ENCODE measurements at regions not wholly inside any gene's neighbourhood (a gene's known extent, or its start where the extent isn't known, plus 50 kb on each side); places are given as distances from the start of the nearest gene placed in this dataset.
A peak's percentile ranks its signal among the peaks of the same experiment; 100 is the strongest.

- DNase-seq, result no peak
Measured at GRCh38 chr2:145495590-145495989, 975.7 kb upstream of the ZEB2 start.

- DNase-seq, result no peak
Measured at GRCh38 chr2:145494441-145494840, 974.5 kb upstream of the ZEB2 start.

- DNase-seq, result no peak
Measured at GRCh38 chr2:145488571-145488970, 968.7 kb upstream of the ZEB2 start.

GRCh38 chr2:145484448-145485097, 964.7 kb upstream of the ZEB2 start:
- DNase-seq, result peak; percentile 78

- DNase-seq, result no peak
Measured at GRCh38 chr2:145483854-145484253, 963.9 kb upstream of the ZEB2 start.

DNA sequence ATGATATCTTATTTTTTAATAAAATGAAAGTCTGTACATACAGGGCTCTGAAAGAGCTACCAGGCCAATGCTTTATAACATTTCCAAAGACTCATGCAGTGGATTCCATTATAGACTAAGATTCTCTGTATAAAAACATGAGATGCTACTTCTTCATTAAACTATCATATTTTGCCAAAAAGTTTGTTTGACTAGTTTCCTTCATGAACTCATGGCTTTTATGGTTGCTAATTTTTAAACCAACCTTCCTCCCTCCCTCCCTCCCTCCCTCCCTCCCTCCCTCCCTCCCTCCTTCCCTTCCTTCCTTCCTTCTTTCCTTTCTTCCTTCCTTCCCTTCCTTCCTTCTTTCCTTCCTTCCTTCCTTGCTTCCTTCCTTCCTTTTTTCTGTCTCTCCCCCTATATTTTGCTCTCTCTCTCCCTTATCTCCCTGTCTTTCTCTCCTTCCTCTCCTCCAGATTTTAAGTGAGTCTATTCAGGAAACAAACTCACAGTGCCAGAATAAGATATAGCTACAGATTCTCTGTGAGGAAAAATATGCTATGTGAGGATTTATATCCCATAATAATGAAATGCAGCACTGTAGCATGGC, 961.5 kb upstream of the ZEB2 start:
- no peak for DNase-seq

DNA sequence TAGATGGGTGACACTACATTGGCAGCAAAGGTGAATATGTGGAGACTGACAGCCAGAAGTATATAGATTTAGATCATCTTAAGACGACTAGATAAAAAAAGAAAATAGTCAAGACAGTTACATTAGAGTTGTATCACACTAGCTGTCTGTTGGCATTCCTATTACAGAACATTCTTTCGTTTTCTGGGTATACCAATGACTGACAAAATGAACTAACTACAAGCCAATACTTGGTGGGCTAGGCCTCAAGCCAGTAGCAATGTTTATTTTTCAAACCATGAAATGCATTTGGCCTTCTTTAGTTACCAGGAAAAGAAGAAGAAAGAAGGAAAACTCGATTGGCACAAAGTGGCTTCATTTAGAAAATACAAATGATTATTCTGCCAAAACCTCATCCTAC, 944.9 kb upstream of the ZEB2 start:
- DNase-seq, result no peak

DNA sequence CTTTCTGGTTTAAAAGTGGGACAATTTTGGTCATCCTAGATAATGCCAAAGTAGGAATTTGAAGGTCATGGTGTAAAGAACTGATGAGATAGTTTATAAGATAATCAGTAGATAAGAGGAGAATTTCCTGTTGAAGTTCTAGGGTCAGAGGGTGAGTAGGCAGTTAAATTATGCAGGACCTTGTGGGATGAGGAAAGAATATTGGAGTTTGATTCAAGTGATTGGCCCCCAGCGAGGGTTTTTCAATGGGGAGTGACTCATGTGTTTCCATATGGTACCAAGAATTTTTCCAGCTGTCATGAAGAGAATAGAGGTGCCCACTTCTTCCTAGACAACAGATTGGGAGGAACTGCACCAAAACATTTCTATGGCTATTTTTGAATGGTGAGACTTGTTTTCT, 940.2 kb upstream of the ZEB2 start:
- DNase-seq, result no peak

DNA sequence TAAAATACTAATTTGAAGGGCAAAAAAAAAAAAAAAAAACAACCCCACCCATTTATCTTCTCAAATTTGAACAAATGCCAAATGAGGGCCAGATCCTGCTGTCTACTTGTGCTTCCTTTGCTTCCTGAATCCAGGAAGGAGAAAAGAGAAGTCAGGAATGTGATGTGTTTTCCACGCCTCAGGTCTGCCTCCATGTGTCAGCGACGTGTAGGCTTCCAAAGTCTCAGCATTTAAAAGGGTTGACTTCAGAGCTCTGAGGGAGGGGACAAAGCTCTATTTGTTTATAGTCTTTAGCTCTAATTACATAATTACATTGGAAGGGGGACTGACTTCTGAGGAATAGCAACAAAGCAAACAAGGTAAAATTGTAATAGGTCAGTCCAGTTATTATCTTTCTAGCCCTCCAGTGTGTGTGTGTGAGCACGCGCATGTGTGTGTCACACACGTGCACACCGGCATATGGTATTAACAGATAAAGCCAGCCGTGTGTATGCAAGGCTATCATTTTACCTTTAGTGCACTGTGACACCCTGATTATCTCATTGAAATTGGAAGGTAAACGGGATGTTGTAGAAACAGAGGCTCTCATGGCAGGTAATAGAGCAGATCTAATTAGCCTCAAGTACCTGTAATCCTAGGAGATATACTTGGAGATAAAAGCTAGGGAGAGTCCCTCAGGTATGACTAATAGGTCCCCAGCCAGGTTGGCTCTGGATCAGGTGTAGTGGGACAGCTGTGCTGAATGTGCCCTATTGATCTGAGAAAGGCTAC, 911.4 kb upstream of the ZEB2 start:
- DNase-seq, result no peak

- DNase-seq, result no peak
Measured at GRCh38 chr2:145423809-145424208, 903.9 kb upstream of the ZEB2 start.

DNA sequence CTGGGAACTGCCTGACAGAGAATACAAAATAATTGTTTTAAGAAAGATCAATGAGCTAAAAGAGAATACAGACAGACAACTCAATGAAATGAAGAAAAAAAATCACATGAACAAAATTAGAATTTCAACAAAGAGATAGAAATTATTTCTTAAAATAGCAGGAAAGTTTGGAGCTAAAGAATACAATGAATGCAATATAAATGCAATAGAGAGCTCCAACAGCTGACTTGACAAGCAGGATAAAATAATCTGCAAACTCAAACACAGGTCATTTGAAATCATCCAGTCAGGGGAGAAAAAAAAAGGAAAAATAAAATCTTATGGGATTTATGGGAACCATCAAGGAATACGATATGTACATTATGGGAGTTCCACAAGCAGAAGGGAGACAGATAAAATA, 902.7 kb upstream of the ZEB2 start:
- DNase-seq, result no peak

GRCh38 chr2:145421841-145422240, 901.9 kb upstream of the ZEB2 start:
- no peak for DNase-seq

DNA sequence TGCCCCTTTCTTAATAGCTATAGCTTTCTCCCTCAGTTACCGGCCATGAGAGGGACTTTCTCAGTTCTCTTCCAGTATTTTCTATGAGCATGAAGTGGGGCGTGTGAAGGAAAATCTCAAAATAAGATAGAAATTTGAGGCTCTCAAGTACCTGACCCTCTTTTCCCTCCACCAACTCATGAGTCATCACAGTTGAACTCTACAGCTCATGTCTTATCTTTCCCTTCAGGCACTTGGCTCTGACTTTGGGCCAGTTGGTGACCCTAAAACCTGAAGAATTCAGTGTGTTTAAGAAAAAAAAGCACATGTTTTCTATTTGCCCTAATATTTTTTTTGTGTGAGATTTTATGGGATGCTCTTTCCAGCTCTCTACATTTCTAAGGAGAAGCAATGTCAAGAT, 896.7 kb upstream of the ZEB2 start:
- DNase-seq, result peak; percentile 76

- no peak for DNase-seq
Measured at GRCh38 chr2:145415151-145415550, 895.2 kb upstream of the ZEB2 start.

GRCh38 chr2:145413261-145414030, 893.5 kb upstream of the ZEB2 start:
- DNase-seq, result no peak

- DNase-seq, result no peak
Measured at GRCh38 chr2:145412155-145412554, 892.2 kb upstream of the ZEB2 start.

DNA sequence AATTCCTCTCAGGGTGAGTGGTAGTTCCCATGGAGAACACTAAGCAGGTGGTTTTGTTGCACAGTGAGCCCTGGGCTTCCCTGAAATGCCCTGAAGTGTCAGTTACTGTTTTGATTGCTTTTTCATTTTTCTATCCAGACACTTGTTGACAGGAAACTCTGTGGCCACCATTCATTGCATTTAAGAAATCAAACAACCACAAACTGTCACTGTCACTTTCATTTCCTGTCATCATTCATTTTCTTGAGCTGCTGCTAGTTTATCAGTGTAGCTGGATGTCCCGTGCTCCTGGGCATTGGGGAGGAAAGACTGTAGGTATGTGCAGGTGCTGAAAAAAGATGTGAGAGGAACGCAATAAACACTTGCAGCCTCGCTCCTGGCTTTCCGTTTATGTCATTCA, 891.6 kb upstream of the ZEB2 start:
- DNase-seq, result peak; percentile 24

DNA sequence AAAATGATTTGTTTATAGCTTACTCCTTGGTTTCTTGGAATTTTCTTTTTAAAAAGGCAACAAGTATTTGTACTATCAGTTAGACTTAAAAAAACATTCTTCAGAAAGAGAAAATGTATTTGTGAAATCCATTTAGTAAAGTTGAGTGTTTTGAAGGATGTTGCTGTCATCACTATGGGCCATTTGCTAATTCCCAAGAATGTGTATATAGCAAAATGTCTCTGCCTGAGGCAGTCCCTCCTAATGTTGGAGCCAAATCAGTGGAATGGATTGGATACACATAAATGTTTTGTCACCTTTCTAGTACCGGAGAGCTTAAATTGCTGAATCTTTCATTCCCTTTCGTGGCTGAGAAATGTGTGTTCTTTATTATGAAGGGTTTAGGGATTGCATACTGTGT, 890.2 kb upstream of the ZEB2 start:
- no peak for DNase-seq

DNA sequence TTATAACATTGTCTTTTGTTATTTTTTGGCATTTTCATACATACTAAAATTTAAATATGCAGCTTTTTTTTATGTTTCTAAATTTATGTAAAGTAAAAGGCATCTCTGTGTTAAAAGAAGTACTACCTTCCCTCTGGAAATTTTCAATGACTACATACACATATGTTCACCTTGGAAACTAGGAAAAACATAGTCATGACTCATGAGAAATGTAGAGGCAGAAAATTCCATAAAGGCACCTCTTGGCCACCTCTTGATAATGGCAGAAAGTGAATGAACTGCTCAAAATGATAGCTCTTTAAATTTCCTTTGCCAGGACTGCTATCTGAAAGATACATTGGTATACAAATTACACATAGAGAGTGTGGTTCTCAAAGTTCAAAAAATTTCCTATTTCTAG, 889.1 kb upstream of the ZEB2 start:
- DNase-seq, result no peak

GRCh38 chr2:145404690-145405089, 884.8 kb upstream of the ZEB2 start:
- DNase-seq, result no peak

GRCh38 chr2:145402706-145403277, 882.9 kb upstream of the ZEB2 start:
- DNase-seq, result no peak

DNA sequence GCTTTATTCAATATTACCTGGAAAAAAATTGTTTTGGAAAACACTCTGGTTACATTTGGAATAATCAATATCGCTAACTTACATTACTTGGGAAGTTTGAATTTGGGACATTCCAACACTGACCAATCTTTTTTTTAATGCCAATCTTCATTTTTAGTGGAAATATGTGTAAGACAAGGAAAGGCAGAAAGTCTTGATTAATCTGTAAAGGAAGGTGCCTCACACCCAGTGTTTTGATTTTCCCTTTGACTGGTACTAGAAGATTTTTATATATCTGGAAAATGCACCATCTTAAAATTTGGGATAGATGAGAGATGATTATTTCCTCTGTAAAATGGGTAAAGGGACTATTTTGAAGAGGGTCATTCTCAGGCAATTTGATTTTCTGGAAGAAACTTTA, 879.2 kb upstream of the ZEB2 start:
- DNase-seq, result no peak

- no peak for DNase-seq
Measured at GRCh38 chr2:145394181-145394580, 874.3 kb upstream of the ZEB2 start.
